HG03039 (cell line): ENCODE measurements at regions not wholly inside any gene's neighbourhood (a gene's known extent, or its start where the extent isn't known, plus 50 kb on each side); places are given as distances from the start of the nearest gene placed in this dataset.
"Not testable (repeated sequence)": the region's sequence is repeated elsewhere in the genome, so short reads cannot be mapped to it uniquely, and the experiment has no call there.

Source experiments
- ATAC-seq: cut with Tn5 transposase; IDR thresholded peaks from one replicate; pipeline ENCODE4 v1.9.1; 2021; ENCODE audit warnings: mild to moderate bottlenecking, moderate library complexity; ENCODE audit not compliant: unreplicated experiment

DNA sequence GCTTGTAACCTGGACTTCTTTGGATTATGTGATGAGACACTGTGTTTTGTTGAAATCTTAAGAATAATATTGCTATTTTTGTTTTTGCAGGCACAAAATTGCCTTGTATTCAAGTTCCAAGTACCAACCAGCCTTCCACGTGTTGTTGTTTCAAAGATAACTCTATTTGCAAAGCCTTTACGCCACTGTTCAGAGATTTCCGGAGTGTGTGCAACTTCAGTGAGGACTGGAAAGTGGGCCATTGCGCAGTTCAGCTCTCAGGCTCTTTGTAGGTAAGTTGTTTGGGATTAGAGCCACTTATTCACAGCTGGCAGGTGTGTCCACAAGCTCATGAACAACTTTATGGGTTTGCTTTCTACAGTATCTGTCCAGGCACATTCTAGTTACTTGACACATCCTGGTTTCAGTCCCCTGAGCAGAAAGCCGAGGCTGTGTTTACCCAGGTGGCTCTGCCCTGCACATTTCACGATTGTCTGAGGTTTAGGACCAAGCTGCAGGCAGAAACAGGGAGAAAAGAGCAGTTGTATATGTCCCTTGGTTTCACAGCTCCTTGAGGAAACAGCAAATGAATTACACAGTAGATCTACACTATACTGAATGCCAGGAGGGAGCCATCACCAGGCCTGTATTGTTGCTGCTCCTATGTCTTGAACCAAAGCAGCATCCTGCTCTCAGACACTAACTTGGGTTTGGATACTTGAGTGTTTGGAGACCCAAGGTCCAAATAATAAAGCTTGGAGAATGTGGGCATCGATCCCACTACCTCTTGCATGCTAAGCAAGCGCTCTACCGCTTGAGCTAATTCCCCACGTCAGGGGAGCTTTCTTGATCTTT, 136.1 kb upstream of the ZNF322 start:
- ATAC-seq = not testable (repeated sequence)

DNA sequence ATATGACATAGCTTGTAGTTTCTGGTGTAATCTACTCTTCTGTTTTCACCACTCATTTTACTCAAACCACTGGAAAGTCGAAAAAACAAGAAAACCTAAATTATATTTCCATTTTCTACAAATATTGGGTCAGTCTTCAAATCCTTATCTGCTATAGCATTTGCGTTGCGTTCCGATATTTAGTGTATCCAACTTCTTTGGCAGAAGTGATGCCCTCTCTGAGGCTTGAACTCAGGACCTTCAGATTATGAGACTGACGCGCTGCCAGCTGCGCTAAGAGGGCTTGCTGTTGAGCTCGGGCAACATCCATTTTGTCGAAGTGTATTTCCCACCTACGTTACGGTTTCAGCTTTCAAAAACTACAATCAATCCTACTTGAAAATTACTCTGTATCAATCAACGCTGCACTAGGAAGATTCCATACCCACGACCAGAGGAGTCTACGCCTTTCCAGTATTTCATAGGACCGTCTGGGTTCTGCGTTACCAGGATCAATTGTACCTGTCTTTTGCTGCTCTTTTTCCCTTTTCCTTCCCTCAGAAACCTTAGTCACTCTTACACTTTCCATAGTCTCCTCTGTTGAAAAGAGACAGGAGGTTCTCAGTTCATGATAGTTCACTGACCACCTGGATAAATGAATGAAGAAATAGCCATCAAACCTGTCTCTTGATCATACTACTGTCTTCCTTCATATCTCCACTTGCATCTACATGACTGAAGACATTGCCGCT, 140.5 kb upstream of the ZNF322 start:
- not testable (repeated sequence) for ATAC-seq

DNA sequence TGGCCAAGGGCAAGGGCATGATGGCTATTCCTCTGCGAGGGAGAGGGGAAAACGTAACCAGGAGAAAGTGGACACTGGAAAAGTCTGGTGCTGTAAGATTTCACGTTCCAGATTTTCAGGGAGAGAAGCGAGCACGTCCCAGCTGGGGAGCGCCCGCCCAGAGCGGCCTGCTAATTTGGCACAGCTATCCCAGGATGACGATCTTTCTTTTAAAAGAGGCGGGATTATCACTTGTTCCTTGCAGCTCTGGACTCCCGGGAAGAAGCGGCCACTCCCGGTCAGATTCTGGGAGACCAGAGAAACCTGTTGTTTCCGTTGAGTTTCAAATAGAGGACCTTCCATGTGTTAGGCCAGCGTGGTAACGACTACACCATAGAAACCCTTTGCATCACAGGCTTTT, 144.2 kb upstream of the ZNF322 start:
- not testable (repeated sequence) for ATAC-seq

DNA sequence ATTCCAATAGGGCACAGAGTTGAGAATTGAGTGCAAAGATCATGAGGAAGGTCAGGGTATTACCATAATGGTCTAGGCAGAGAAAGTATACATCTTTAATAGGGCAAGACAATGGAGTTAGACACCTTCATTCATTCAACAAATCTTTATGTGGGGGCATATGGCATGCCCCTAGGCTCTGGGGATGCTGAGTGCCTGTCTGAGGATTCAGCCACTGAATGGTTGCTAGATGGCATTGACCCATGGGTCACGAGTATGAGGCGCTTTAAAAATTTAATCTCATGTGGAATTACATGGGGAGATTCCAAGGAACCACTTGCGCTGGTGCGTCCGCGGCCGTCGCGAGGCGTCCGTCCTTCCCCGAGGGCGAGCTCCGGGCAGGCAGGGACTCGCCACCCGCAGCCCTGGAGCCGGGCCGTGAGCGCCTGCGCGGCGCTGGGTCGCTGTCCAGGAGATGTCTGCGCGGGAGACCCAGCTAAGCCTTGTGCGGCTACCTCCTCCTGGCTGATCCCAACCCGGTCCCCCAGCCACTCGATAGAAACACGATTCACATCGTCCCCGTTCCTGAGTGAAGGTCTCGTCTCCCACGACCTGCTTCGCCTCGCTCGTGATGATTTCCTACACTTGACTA, 152.1 kb upstream of the ZNF322 start:
- ATAC-seq = not testable (repeated sequence)

DNA sequence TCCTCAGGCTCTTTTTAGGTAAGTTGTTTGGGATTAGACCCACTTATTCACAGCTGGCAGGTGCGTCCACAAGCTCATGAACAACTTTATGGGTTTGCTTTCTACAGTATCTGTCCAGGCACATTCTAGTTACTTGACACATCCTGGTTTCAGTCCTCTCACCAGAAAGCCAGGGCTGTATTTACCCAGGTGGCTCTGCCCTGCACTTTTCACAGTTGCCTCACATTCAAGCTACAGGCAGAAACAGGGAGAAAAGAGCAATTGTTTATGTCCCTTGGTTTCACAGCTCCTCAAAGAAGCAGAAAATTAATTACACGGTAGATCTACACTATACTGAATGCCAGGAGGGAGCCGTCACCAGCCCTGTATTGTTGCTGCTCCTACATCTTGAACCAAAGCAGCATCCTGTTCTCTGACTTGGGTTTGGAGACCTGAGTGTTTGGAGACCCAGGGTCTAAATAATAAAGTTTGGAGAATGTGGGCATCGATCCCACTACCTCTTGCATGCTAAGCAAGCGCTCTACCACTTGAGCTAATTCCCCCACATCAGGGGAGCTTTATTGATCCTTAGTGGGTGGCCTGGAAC, 159.2 kb upstream of the ZNF322 start:
- not testable (repeated sequence) for ATAC-seq

DNA sequence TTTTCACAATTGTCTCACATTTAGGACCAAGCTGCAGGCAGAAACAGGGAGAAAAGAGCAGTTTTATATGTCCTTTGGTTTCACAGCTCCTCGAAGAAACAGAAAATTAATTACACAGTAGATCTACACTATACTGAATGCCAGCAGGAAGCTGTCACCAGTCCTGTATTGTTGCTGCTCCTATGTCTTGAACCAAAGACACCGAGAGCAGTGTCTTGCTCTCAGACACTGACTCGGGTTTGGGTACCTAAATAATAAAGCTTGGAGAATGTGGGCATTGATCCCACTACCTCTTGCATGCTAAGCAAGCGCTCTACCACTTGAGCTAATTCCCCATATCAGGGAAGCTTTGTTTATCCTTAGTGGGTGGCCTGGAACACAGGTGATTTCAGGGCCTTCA, 168.4 kb upstream of the ZNF322 start:
- not testable (repeated sequence) for ATAC-seq

DNA sequence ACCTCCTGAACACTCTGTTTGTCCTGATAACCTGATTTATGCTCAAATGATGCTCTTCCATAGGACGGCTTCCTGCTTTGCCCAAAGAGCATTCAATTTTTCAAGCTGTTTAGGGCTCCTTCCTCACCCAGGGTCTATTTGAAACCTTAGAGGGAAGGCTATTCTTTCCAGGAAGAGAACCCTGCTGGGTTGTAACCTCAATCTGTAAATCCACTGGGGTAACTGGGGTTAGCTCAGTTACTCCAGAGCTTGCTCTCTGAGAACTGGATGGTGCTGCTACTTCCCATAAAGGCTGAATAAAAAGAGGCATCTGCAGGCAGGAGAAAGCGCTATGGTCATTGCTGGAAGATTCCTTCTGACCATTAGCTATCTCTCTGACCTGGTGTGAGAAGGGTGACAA, 169.9 kb upstream of the ZNF322 start:
- not testable (repeated sequence) for ATAC-seq

DNA sequence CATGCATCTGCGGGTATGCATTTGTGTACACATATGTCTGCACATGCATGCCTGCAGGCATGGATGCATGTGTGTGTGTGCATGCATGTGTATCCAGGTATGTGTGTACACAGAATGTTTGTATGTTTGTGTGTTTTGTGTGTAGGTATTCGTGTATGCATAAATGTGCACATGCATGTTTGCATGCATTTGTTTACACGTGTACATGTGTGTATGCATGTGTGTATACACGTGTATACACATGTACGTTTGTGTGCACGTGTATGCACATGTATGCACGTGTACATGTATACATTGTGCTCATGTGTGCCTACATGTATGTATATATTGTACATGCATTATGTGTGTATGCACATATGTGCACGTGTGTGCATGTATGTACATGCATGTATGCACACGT, 171.4 kb upstream of the ZNF322 start:
- not testable (repeated sequence) for ATAC-seq

DNA sequence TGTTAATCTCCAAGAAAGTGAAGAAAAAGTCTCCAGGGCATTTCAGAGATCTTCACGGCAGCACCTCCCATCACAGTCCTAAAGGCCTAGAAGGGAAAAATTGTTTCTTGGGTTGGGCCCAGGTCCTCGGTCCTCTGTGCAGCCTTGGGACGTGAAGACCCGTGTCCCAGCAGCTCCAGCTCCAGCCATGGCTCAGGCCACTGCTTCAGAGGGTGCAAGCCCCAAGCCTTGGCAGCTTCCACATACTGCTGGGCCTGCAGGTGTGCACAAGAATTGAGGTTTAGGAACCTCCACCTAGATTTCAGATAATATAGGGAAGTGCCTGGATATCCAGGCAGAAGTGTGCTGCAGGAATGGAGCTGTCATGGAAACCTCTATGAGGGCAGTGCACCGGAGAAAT, 176.2 kb upstream of the ZNF322 start:
- not testable (repeated sequence) for ATAC-seq

DNA sequence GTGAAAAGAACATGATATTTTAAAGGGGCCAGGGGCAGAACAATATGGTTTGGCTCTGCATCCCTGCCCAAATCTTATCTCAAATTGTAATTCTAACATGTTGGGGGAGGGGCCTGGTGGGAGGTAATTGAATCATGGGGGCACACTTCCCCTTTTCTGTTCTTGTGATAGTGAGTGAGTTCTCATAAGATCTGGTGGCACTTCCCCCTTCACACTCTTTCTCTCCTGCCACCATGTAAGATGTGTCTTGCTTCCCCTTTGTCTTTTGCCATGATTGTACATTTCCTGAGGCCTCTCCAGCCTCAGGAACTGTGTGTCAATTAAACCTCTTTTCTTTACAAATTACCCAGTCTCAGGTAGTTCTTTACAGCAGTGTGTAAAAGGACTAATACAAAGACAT, 177.1 kb upstream of the ZNF322 start:
- not testable (repeated sequence) for ATAC-seq

DNA sequence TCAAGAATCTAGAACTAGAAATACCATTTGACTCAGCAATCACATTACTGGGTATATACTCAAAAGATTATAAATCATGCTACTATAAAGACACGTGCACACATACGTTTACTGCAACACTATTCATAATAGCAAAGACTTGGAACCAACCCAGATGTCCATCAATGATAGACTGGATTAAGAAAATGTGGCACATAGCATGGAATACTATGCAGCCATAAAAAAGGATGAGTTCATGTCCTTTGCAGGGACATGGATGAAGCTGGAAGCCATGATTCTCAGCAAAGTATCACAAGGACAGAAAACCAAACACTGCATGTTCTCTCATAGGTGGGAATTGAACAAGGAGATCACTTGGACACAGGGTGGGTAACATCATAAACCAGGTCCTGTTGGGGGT, 185.3 kb upstream of the ZNF322 start:
- ATAC-seq = not testable (repeated sequence)

DNA sequence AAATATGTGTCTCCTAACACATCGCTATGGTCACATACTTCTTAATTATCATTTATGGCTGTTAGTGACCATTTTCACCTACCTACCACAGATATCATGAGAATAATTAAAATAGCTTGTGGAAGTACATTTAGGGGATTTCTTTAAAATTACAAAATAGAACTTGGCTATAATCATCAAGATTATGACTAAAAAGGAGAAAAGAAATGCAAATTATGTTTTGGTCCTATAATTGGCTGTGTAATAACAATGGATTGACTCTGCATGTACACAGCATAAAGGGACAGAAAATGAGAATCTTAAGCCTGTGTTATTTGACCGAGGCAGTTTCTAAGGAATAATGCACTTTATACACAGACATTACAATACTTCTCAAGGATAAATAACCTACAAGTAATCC, 197.7 kb upstream of the ZNF322 start:
- not testable (repeated sequence) for ATAC-seq

DNA sequence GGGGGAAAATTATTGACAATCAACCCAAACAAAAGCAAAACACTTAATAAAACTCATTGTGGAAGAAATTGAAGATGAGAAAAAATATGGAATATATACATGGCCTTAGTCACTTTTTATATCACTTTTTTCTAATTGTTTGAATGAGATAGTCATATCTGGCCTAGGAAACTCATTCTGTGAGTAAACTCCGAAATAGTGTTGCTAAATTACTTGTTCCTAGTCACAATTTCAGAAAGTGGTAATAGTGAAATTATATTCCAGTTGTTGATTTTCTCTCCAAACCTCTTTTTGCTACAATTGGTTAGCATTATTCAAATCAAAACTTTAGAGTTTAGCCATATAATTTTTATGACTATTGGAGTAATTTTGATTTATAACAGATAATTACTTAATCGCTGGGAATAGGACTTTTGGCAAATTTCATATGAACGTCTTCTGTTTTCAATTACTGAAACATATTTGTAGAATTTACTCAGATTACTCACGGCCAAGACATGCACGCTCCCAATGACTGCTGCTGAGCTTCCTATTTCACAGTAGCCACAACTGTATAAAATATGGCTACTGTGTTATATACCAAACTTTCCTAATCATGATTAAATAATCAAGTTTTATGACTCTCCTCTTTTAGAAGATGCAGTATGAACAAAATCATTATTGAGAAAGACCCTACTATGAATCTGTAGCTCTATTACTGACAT, 199.7 kb upstream of the ZNF322 start:
- not testable (repeated sequence) for ATAC-seq

DNA sequence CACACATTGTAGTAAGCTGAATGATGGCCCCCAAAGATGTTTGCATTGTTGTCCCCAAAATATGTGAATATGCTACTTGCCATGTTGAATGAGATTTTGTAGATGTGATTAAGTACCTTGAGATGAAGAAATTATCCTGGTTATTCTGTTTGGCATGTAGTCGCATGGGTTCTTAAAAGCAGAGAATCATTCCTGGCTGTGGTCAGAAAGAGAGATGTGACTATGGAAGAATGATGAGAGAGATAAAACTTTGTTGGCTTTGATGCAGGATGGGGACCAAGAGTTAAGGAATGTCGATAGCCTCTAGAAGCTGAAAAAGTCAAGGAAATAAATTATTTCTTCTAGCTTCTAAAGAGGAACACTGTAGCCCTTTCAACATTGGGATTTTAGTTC, 200.2 kb upstream of the ZNF322 start:
- ATAC-seq = not testable (repeated sequence)

DNA sequence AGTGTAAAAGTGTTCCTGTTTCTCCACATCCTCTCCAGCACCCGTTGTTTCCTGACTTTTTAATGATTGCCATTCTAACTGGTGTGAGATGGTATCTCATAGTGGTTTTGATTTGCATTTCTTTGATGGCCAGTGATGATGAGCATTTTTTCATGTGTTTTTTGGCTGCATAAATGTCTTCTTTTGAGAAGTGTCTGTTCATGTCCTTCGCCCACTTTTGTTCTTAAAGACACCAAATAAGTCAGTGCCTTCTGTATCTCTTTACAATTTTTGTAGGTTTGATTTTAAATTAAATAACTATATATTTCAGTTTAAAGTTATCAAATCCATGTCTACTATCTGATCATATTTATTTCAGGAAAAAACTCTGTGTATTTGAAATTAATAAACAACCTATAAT, 202.4 kb upstream of the ZNF322 start:
- ATAC-seq = not testable (repeated sequence)

DNA sequence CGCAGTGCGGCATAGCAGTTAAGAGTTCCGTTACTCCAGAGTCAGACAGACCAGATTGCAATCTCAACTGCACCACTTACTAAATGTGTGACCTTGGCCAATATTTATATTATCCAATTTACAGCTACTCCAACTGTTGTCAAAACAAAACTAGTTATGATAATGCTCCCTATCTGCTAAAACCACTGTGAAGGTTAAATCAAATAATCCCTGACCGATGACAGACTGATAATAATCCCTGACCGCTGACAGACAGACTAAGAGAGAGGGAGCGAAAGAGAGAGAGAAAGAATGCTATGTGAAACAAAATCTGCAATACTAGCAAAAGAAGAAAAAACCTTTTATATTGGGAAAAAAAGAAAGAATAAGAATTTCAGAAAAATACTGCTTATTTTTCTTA, 204.1 kb upstream of the ZNF322 start:
- not testable (repeated sequence) for ATAC-seq

DNA sequence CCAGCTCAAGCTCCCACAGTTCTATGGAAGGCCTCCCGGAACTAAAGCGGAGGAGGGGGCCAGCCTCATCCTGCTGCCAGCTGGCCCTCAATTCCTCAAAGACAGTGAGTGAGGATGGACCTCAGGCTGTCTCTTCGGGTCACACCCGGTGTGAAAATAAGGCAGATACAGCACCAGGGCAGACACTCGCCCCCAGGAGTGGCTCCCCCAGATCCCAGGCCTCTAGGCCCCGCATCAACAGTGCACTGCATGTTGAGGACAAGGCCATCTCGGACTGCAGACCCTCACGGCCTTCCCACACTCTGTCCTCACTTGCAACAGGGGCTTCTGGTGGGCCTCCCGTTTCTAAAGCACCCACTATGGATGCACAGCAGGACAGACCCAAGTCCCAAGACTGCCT, 239.2 kb upstream of the ZNF322 start:
- not testable (repeated sequence) for ATAC-seq

DNA sequence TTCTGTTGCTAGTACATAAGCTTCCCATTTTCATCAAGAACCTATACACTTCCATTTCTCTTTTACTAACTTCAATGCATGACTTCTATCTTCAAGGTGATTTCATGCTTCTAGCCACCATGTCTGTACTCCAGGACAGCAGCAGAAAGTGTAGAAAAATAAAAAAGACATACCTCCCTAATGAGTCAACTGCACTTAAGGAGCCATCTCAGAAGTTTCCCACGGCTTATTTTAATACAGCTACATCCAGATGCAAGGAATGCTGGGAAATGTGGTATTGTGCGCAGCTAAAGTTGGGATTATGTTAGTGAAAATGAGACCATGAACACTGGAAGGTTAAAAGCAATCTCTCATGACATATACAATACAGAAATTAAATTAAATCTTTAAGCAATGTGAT, 264.7 kb upstream of the ZNF322 start:
- not testable (repeated sequence) for ATAC-seq

DNA sequence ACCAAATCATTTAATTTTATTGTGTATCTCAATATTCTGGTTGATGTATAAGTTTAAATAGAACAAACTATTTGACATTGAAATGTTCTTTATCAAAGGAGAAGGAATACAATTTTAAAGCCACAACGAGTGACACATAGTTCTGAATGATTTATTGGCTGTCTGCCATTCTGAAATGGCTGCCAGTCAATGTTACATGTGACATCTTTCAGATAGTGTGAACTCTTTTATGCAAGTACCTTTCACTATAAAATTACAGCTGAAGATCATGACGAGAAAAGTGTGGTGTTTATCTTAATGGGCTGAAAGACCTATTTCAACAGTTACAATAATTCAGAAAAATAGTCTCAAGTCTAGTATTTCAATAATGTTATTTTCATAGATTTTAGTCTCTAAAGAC, 268.6 kb upstream of the ZNF322 start:
- not testable (repeated sequence) for ATAC-seq

DNA sequence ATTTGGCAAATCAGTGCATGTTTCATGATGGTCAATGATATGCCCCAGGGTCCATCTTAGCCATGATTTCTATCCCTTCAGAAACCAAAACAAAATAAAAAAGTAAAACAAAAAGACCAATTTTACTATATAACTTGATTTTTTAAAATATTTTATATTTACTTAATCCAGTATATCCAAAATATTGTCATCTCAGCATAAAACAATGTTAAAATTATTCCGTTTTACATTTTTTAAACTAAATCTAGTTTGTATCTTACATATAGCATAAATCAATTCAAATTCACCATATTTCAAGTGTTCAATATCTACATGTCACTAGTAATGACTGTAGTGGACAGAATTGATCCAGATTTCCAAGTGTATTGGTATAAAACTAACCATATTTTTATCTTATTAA, 277.7 kb upstream of the ZNF322 start:
- ATAC-seq = not testable (repeated sequence)

DNA sequence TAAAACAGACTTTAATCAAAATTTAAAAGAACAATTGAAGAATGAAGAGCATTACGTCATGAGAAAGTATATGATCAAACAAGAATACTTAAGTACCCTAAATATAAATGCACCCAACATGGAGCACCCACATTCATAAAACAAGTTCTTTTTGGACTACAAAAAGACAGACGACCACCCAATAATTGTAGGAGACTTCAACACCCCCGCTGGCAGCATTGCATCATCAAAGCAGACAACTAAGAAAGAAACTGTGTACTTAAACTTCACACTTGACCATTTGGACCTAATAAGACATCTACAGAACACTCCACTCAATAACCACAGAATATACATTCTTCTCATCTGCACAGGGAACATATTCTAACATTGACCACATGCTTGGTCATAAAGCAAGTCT, 291.7 kb upstream of the ZNF322 start:
- not testable (repeated sequence) for ATAC-seq
